ENCODE measurements at regions not wholly inside any gene's neighbourhood (a gene's known extent, or its start where the extent isn't known, plus 50 kb on each side); places are given as distances from the start of the nearest gene placed in this dataset.

DNA sequence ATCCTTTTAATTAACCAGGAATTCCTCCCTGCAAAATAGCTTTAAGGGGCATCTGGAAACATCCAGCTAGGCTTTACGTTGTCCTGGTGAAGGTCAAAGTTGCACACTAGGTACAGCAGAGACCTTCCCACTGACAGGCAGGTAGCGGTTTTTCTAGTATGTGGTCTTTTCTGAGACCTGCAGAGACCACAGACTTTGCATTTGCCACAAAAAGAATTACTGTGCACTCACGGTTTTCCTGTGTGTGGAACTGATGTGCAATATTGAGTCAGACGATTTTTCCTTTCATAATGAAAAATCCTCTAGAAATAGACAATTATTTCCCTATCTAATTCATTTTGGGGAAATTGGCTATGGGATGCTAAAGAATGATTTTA, 417.0 kb upstream of the ADAMTSL1 start:
- Histone ChIP-seq H3K4me1 (ENCODE audit: insufficient read depth, low read length) (peaks cover 12% of the 10 kb centered on the region), H3K79me2 (ENCODE audit: insufficient read depth, low read length) (no peaks in the 10 kb centered on the region), H3K4me2 (ENCODE audit: low read depth, low read length) (no peak overlapping the region), H2AFZ (ENCODE audit: low read length) (no peak overlapping the region), H3K27ac (ENCODE audit: extremely low read length, insufficient read depth, low read length) (no peak overlapping the region), H3K4me3 (replicated peaks in 1 of 3; ENCODE audit: insufficient read depth in 1 of 3, low read depth in 2 of 3, low read length in 3 of 3) (no peak overlapping the region), H3K9ac (ENCODE audit: insufficient read depth, low read depth, low read length) (no peak overlapping the region), H3K9me3 (ENCODE audit: low read length) (no peaks in the 10 kb centered on the region), H4K20me1 (ENCODE audit: insufficient read depth, low read length) (no peaks in the 10 kb centered on the region), H3K27me3 (ENCODE audit: control insufficient read depth in 1 of 2, insufficient read depth in 2 of 2, low read length in 2 of 2) (no peaks in the 10 kb centered on the region), H3K36me3 (replicated peaks in 1 of 2; ENCODE audit: control insufficient read depth in 1 of 2, insufficient read depth in 2 of 2, low read length in 2 of 2) (no peaks in the 10 kb centered on the region)
- in situ Hi-C loops (cut with HindIII; ENCODE audit: extremely low pct_ligation_motif_present, low pct_unique_long_range_greater_than_20kb) (no loop called here), intact Hi-C loops (cut with micrococcal nuclease; ENCODE audit: unreplicated experiment) (no loop called here)
- ATAC-seq (no peak), FAIRE-seq (no peak), DNase-seq (ENCODE audit: low spot score) (no peak)
- no TSS peak for BruUV-seq (replicated peaks)
- 0% methylated on average over 4 of the region's 4 CpGs for WGBS (ENCODE audit: low lambda C conversion rate)
- ChIA-PET POLR2A (no interaction called here), CTCF (ENCODE audit: low intra/inter-chr PET ratio, low total read pairs) (no interaction called here)
- TF ChIP-seq KAT8 (CRISPR knock-in tag; IDR thresholded peaks at IDR 0.05) = no peak
- TF ChIP-seq, protein P1, sequence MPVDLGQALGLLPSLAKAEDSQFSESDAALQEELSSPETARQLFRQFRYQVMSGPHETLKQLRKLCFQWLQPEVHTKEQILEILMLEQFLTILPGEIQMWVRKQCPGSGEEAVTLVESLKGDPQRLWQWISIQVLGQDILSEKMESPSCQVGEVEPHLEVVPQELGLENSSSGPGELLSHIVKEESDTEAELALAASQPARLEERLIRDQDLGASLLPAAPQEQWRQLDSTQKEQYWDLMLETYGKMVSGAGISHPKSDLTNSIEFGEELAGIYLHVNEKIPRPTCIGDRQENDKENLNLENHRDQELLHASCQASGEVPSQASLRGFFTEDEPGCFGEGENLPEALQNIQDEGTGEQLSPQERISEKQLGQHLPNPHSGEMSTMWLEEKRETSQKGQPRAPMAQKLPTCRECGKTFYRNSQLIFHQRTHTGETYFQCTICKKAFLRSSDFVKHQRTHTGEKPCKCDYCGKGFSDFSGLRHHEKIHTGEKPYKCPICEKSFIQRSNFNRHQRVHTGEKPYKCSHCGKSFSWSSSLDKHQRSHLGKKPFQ (CRISPR knock-in tag; IDR thresholded peaks at IDR 0.05; ENCODE audit: insufficient replicate concordance) = no peak
- TF ChIP-seq RBM22 (optimal IDR thresholded peaks at IDR 0.05; ENCODE audit: low read length) = no peak
- TF ChIP-seq ZBTB1 (CRISPR knock-in tag; IDR thresholded peaks at IDR 0.05; ENCODE audit: borderline replicate concordance) = no peak
- TF ChIP-seq, protein P2, sequence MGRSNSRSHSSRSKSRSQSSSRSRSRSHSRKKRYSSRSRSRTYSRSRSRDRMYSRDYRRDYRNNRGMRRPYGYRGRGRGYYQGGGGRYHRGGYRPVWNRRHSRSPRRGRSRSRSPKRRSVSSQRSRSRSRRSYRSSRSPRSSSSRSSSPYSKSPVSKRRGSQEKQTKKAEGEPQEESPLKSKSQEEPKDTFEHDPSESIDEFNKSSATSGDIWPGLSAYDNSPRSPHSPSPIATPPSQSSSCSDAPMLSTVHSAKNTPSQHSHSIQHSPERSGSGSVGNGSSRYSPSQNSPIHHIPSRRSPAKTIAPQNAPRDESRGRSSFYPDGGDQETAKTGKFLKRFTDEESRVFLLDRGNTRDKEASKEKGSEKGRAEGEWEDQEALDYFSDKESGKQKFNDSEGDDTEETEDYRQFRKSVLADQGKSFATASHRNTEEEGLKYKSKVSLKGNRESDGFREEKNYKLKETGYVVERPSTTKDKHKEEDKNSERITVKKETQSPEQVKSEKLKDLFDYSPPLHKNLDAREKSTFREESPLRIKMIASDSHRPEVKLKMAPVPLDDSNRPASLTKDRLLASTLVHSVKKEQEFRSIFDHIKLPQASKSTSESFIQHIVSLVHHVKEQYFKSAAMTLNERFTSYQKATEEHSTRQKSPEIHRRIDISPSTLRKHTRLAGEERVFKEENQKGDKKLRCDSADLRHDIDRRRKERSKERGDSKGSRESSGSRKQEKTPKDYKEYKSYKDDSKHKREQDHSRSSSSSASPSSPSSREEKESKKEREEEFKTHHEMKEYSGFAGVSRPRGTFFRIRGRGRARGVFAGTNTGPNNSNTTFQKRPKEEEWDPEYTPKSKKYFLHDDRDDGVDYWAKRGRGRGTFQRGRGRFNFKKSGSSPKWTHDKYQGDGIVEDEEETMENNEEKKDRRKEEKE (IDR thresholded peaks at IDR 0.05) = no peak
- no peak for TF ChIP-seq RFXAP (CRISPR knock-in tag; IDR thresholded peaks at IDR 0.05; ENCODE audit: borderline replicate concordance)
- TF ChIP-seq ZNF724P (CRISPR knock-in tag; IDR thresholded peaks at IDR 0.05; ENCODE audit: borderline replicate concordance) = no peak

All from HepG2 (cell line).